GM12865 (cell line): ENCODE measurements at regions not wholly inside any gene's neighbourhood (a gene's known extent, or its start where the extent isn't known, plus 50 kb on each side); places are given as distances from the start of the nearest gene placed in this dataset.

ENCODE experiments used
- DNase-seq: peaks from one replicate; pipeline ENCODE4 v3.0.0; 2010; ENCODE audit warnings: low read depth
- H3K4me3 ChIP-seq: 2 replicates; pipeline ENCODE4 v1.5.1; 2011; ENCODE audit warnings: mild to moderate bottlenecking, low read depth, low read length, control low read depth
- CTCF ChIP-seq: IDR thresholded peaks from 2 replicates; pipeline ENCODE4 v1.5.1; 2011; ENCODE audit warnings: low read length, control low read depth, low read depth, inconsistent platforms; ENCODE audit not compliant: insufficient read depth; ENCODE audit errors: missing control alignments

GRCh38 chr14:38412654-38413053 is 156.8 kb upstream of the CLEC14A start:
- no peak overlapping the region for H3K4me3 ChIP-seq
- DNase-seq = no peak
- TF ChIP-seq CTCF = no peak

GRCh38 chr14:38410442-38410841 is 154.5 kb upstream of the CLEC14A start:
- H3K4me3 ChIP-seq = no peak overlapping the region
- no peak for DNase-seq
- TF ChIP-seq CTCF = no peak

GRCh38 chr14:38409071-38409705 is 153.3 kb upstream of the CLEC14A start:
- no peak overlapping the region for H3K4me3 ChIP-seq
- no peak for DNase-seq
- TF ChIP-seq CTCF = no peak

- no peak overlapping the region for H3K4me3 ChIP-seq
- no peak for DNase-seq
- no peak for TF ChIP-seq CTCF
These were observed 150.2 kb upstream of the CLEC14A start for GRCh38 chr14:38405851-38406635.

- TF ChIP-seq CTCF = no peak
- H3K4me3 ChIP-seq = no peak overlapping the region
These were observed 148.7 kb upstream of the CLEC14A start for GRCh38 chr14:38404616-38405015.

GRCh38 chr14:38404100-38404541 is 148.2 kb upstream of the CLEC14A start:
- no peak overlapping the region for H3K4me3 ChIP-seq
- TF ChIP-seq CTCF = no peak
- DNase-seq = no peak

More at GRCh38 chr14:38404616-38405015, 148.7 kb upstream of the CLEC14A start:
- DNase-seq = no peak
